MM.1S (cell line): ENCODE measurements at regions not wholly inside any gene's neighbourhood (a gene's known extent, or its start where the extent isn't known, plus 50 kb on each side); places are given as distances from the start of the nearest gene placed in this dataset.

Experiments used
- EZH2 ChIP-seq: fragments of 300-600 bp; sonication (generic); optimal IDR thresholded peaks from 2 replicates; pipeline ENCODE3; 2017; ENCODE audit warnings: low read depth, mild to moderate bottlenecking, antibody characterized with exemption, low read length, mixed read lengths
- EZH2phosphoT487 ChIP-seq: fragments of 300-600 bp; sonication (generic); IDR thresholded peaks from 2 replicates; pipeline ENCODE4 v1.6.1; 2018; ENCODE audit warnings: antibody characterized with exemption, low read length
- TF ChIP-seq, protein P1 (sequence below): fragments of 300-600 bp; sonication (generic); IDR thresholded peaks from 2 replicates; pipeline ENCODE4 v1.5.1; 2016; ENCODE audit warnings: antibody characterized with exemption, low read length, mixed read lengths

DNA sequence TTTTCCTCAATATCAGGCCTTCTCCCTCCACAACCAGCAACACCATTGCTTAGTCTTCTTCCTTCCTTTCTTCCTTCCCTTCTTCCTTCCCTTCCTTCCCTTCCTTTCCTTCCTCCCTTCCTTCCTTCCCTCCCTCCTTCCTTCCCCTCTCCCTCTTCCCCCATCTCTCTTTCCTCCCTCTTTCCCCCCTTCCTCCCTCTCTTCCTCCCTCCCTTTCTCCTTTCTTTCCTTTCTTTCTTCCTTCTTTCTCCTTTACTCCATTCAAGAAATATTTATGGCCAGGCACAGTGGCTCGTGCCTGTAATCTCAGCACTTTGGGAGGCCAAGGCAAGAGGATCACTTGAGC is 66.4 kb upstream of the SIRPA start:
- TF ChIP-seq, protein P1, sequence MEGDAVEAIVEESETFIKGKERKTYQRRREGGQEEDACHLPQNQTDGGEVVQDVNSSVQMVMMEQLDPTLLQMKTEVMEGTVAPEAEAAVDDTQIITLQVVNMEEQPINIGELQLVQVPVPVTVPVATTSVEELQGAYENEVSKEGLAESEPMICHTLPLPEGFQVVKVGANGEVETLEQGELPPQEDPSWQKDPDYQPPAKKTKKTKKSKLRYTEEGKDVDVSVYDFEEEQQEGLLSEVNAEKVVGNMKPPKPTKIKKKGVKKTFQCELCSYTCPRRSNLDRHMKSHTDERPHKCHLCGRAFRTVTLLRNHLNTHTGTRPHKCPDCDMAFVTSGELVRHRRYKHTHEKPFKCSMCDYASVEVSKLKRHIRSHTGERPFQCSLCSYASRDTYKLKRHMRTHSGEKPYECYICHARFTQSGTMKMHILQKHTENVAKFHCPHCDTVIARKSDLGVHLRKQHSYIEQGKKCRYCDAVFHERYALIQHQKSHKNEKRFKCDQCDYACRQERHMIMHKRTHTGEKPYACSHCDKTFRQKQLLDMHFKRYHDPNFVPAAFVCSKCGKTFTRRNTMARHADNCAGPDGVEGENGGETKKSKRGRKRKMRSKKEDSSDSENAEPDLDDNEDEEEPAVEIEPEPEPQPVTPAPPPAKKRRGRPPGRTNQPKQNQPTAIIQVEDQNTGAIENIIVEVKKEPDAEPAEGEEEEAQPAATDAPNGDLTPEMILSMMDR, result no peak
- no peak for TF ChIP-seq EZH2
- no peak for TF ChIP-seq EZH2phosphoT487
